GM19467 (cell line): ENCODE measurements at regions not wholly inside any gene's neighbourhood (a gene's known extent, or its start where the extent isn't known, plus 50 kb on each side); places are given as distances from the start of the nearest gene placed in this dataset.

Source experiments
- ATAC-seq: cut with Tn5 transposase; IDR thresholded peaks from one replicate; pipeline ENCODE4 v1.9.1; 2021; ENCODE audit warnings: mild to moderate bottlenecking, moderate library complexity; ENCODE audit not compliant: unreplicated experiment

DNA sequence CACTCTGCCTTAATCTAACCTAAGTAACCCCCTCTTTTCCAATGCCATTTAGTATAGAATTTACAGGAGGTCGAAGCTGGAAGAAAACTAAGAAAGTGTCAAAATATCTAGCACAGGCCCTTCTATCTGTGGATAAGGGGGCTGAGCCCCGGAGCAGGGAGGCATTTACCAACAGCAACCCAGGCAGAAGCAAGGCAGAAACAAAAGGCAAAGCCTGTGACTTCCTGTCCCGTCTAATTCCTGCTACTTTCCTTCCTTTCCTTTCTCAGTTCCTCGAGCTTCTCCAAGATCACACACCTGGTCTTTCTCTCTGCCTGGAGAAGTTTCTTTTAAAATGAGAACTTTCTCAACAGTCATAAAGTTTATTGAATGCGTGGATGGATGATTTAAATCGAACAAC, 146.0 kb downstream of the FOXA2 start:
- ATAC-seq, result no peak

DNA sequence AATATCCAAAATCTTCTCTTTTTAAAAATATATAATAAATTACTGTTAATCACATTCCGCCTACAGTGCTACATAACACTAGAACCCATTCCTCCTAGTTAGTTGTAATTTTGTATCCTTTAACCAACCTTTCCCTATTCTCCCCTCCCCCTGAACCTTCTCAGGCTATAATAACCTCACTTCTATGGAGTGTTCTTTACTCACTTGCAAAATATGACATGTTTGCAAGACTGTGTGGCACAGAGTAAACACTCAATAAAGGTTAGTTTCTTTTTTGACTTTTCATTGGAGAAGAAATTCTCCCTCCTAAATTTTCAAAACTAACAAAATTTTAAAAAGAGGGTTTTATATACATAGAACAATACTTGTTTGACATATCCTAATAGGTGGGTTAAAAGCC, 147.0 kb downstream of the FOXA2 start:
- no peak for ATAC-seq

DNA sequence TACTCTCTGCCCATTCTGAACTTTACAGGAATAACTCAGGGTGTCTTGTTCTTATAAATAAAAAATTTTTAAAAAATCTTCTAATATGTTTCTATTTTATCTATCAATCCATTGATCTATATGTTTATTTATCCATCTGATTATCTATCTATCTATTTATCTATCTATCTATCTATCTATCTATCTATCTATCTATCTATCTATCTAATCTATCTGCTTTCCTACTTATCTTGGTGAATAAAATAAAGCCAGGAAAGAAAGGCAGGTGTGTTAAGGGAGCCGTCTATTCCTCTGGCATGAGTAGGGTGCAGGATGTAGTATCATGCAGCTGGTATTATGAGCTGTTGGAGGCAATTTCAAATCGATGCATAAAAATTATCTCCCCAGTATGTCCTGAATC, 153.0 kb downstream of the FOXA2 start:
- ATAC-seq, result no peak

DNA sequence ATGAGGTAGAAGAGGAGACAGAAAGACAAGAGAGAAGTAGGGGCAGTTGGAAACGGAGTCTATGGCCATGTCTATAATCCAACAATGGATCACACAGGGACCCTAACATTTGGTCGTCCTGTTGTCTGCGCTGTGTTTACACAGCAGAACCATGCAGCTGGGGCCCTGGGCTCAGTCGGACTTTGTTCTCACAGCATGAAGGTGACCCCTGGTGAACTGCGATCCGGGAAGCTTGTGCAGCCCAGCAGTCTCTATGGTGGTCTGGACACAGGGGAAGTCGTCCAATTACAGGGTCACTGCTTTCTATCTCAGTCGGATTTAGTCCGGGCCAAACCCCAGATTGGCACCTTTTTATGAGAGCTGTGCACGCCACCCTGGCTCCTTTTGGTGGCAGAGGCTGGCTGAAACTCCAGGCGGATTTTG, 153.6 kb downstream of the FOXA2 start:
- no peak for ATAC-seq

DNA sequence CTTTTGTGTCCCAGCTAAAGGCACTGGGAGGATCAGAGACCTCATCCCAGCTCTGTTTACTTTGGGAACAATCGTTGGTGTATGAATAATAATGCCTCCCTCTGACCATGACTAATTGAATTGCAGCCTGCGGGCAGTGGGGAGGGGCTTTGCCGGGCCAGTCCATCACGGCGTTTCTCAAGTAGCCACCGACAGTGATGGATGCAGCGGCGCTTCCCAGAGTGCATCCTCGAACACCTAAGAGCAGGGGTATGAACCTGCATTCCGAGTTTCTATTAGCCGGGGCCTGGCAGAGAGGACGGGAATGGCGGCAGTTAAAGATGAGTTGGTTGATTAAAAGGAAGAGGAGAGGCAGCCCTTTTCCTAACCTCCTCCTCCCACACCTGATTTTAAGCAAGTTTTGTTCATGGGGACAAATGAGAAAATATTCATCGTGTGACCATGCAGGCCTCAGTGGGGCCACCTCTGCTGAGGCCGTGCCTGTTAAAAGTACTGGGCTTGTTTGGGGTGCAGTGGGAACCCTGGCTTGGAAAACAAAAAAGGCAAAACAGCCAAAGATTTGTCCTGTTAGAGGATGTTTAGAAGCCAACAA, 154.1 kb downstream of the FOXA2 start:
- no peak for ATAC-seq

DNA sequence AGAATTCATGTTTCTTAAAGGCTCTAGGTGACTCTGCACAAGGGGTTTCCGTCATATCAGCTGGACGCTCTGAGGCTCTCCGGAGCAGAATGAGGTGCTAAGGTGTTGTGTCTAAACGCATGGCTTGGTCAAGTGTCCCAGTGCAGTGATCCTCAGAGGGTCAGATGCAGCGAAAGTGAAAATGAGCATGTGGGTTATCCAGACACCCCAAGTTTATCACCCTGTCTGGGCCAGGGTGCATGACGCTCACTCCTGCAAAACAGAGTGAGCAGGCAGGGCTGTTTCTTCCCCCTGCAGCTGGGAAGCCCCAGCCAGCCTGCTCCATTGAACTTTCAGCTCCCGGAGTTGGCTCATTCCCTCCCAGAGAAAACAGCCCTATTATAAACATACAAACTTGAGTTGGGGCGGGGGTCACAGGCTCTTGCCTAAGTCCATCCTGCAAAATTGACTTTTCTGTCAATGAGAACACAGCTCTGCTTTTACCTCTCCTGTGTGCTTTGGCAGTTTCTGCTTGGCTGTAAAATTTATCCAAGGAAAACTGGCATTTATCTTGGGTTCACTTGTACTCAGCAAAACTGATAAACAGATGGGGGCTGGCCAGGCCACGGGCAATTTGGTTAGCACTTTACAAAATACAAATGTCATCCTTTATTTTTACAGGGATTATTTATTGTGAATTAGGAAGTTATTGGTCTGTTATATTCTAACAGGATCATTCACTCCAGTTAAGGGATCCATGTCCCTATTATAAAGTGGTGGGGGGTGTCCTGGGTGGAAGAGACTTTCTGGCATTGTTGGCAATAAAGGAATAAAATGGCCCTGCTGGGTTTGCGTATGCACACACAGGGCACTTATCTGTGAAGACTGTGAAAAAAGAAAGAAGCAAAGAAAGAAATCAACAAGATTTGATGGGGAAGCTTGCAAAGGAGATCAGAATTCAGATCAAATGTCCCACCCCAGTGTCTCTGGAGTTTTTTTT, 154.9 kb downstream of the FOXA2 start:
- ATAC-seq, result no peak

- ATAC-seq, result no peak
Observed at GRCh38 chr20:22428051-22428450, 156.3 kb downstream of the FOXA2 start.

- no peak for ATAC-seq
Observed at GRCh38 chr20:22426772-22427171, 157.6 kb downstream of the FOXA2 start.

GRCh38 chr20:22425344-22426295, 158.8 kb downstream of the FOXA2 start:
- no peak for ATAC-seq

DNA sequence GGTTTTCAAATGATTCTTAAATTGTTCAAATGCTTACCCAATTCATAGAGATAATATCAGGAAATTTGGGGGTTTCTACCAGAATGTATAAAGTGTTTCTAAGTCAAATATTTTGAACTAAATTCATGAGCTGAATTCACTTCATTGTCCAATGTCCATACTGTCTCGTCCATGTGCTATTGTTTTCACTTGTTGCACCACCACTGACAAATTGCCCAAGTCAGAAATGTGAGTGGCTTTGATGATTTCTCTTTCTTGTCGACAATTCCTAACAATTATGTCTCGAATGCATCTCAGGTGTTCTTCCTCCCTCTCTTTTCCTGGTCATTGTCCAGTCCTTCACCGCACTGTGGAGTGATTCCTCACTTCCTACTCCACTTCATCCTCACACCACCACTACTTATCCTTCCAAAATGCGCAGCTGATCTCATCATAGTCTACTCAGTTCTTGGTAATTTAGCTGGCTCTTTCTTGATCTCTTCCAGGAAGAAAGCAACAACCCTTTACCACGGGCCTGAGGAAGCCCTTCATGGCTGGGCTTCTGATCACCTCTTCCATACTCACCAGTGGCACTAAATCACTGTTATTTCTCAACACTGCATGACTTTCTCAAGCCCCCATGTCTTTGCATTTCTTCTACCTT, 161.1 kb downstream of the FOXA2 start:
- ATAC-seq, result no peak

DNA sequence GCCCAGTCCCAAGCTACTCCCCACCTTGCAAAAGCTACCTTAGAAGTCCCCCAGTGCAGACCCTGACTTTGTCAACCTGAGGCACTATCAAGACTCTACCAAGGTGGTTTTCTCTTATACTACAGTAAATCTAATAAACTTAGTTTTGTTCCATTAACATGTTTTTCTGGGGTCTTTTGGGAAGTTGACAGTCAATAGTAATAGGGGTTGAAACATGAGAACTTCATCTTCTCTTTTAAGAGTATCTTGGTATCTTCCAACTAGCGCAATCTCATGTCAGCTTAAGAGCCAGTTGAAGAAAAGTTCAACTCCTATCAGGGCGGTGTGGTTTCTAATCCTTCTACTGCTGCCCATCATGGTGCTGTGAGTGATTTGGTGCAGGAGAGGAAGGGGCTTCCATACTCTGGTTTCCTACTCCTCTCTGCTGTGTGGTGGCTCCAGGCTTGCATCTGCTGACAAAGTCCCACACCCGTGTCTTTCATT, 164.2 kb downstream of the FOXA2 start:
- ATAC-seq, result no peak

GRCh38 chr20:22418738-22419137, 165.6 kb downstream of the FOXA2 start:
- ATAC-seq, result no peak

DNA sequence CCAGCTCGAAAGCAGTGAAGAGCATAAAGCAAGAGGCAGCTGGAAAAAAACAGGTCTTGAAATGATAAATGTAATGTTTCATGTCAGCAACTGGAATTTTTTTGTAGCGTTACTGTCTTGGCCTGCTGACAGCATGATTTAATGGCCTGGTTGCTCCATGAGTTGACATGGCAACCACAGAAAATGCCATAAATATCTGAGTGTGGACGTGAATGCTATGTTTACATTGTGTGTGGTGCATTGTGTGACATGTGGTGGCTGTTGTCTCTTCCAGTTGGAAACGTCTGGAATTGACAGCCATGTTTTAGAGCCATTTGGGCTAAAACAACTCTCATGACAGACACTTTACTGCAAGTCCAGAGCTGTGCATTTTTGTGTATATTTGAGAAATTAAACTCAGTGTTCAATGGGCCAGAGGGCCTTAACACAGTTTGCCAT, 170.0 kb downstream of the FOXA2 start:
- ATAC-seq, result no peak

GRCh38 chr20:22412977-22413868, 171.1 kb downstream of the FOXA2 start:
- ATAC-seq, result no peak

- no peak for ATAC-seq
Observed at GRCh38 chr20:22411627-22412450, 172.5 kb downstream of the FOXA2 start.

- ATAC-seq, result no peak
Observed at GRCh38 chr20:22411286-22411626, 173.1 kb downstream of the FOXA2 start.

DNA sequence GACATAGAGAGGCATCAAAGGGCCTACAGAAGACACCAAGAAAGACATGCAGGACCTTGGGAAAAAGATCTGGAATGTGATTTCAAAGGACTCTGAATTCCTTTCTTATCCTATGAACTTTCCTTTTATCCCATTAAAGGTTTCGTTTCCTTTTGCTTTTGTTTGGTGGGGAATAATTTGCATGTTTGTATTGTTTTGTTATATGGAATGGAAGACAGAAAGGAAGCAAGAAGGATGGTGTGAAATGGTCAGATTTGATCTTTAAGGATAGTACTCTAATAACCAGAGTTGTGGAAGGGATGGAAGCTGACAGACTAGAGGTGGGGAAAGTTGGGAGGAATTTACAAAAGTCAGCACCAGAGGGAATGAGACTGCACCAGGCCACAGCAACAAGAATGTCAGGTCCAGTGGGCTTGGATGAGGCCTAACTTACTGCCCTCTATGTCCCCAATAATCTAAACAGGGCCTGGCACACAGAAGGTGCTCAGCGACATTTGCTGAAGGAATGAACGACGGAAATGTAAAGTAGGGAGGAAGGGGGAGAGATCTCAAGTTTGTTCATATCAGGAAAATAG, 173.7 kb downstream of the FOXA2 start:
- ATAC-seq, result no peak
